Panc1 (cell line): ENCODE measurements at regions not wholly inside any gene's neighbourhood (a gene's known extent, or its start where the extent isn't known, plus 50 kb on each side); places are given as distances from the start of the nearest gene placed in this dataset.

Experiments used
- ATAC-seq: fragments of 200-7000 bp; cut with Tn5 transposase; 2 replicates; pipeline ENCODE4 v1.9.1; 2020; ENCODE audit warnings: mild to moderate bottlenecking, moderate library complexity
- BruUV-seq: library from RNA; stranded (reverse); fragments of 400-500 nt; replicated peaks from 2 replicates; lab custom pipeline; 2021; lab: Mats Ljungman, UMichigan
- CTCF ChIA-PET: fragments of 300-600 bp; sonication (Branson Sonifier 250); formaldehyde crosslinking; loops from one replicate; lab custom pipeline; 2022; ENCODE audit warnings: antibody characterized with exemption; lab: Charles Lee
- POLR2A ChIA-PET: fragments of 300-600 bp; sonication (Branson Sonifier 250); formaldehyde crosslinking; loops from one replicate; lab custom pipeline; 2022; ENCODE audit warnings: antibody characterized with exemption; lab: Charles Lee
- DNase-seq: peaks from one replicate; pipeline ENCODE4 v3.0.0-alpha.2; 2010; ENCODE audit warnings: low read depth, low spot score
- H3K27ac ChIP-seq: 2 replicates; pipeline ENCODE4 v1.5.1; 2011; ENCODE audit warnings: mild to moderate bottlenecking, low read length, inconsistent platforms
- H3K27me3 ChIP-seq: fragments of 200-500 bp; sonication (Bioruptor generic); 2 replicates; pipeline ENCODE4 v1.6.0; 2014; ENCODE audit warnings: low read length, inconsistent platforms; ENCODE audit not compliant: control insufficient read depth, insufficient read depth
- H3K36me3 ChIP-seq: fragments of 200-500 bp; sonication (Bioruptor generic); 2 replicates; pipeline ENCODE4 v1.5.1; 2014; ENCODE audit warnings: inconsistent platforms, mild to moderate bottlenecking, low read length, moderate library complexity; ENCODE audit not compliant: control insufficient read depth, insufficient read depth
- H3K4me1 ChIP-seq: 2 replicates; pipeline ENCODE4 v1.5.1; 2011; ENCODE audit warnings: inconsistent platforms, mild to moderate bottlenecking, low read length, moderate library complexity; ENCODE audit not compliant: control insufficient read depth, insufficient read depth
- H3K4me3 ChIP-seq, 2 experiments: 2 replicates each; pipeline ENCODE4 v1.5.1; 2011 to 2012; ENCODE audit warnings: low read depth in 2 of 2, low read length in 2 of 2, mild to moderate bottlenecking in 2 of 2, inconsistent platforms in 1 of 2, moderate library complexity in 1 of 2
- H3K9me3 ChIP-seq: fragments of 200-500 bp; sonication (Bioruptor generic); 2 replicates; pipeline ENCODE4 v1.5.1; 2014; ENCODE audit warnings: low read depth, mild to moderate bottlenecking, inconsistent platforms, low read length, moderate library complexity; ENCODE audit not compliant: control insufficient read depth, insufficient read depth
- POLR2AphosphoS5 ChIP-seq: IDR thresholded peaks from 2 replicates; pipeline ENCODE4 v1.6.1; 2012; ENCODE audit warnings: mild to moderate bottlenecking, low read depth, low read length, moderate library complexity
- SIN3A ChIP-seq: IDR thresholded peaks from 2 replicates; pipeline ENCODE4 v1.6.1; 2012; ENCODE audit warnings: low read depth, mild to moderate bottlenecking, low read length, moderate library complexity, borderline replicate concordance; ENCODE audit not compliant: insufficient read depth
- TCF7L2 ChIP-seq: IDR thresholded peaks from 2 replicates; pipeline ENCODE4 v1.6.1; 2011; ENCODE audit warnings: mild to moderate bottlenecking, low read depth, low read length, inconsistent platforms
- in situ Hi-C: cut with HindIII; loops from 2 replicates; pipeline ENCODE4 v1.10.0; 2016; ENCODE audit warnings: low sequenced_read_pairs, low pct_unique_long_range_greater_than_20kb
- intact Hi-C: fragments of 100-400 bp; cut with micrococcal nuclease; formaldehyde crosslinking; loops from one replicate; pipeline ENCODE4 v1.10.0; 2022; ENCODE audit not compliant: unreplicated experiment
- TF ChIP-seq, protein P1 (sequence below): fragments of 450-650 bp; IDR thresholded peaks from 2 replicates; pipeline ENCODE4 v1.5.1; 2017; ENCODE audit warnings: mild to moderate bottlenecking
- TF ChIP-seq, protein P2 (sequence below), 2 experiments: IDR thresholded peaks; 2 replicates each; pipeline ENCODE4 v1.6.1; 2011 to 2012; ENCODE audit warnings: low read depth in 2 of 2, control low read depth in 1 of 2, low read length in 1 of 2, mild to moderate bottlenecking in 1 of 2, moderate library complexity in 1 of 2; ENCODE audit not compliant: insufficient read depth in 1 of 2

DNA sequence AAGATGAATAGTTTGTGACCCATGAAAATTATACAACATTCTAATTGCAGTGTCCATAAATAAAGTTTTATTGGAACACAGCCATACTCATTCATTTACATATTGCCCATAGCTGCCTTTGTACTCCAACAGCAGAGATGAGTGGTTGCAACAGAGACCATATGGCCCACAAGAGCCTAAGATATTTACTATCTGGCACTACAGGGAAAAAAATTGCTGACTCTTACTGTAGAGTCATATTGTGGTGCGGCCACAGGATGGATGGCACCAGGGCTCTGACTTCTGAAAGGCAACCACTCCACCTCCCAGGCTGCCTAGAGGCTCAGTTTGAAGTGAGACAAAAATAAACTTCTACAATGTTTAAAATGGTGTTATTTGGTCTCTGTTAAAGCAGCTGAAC, 404.0 kb upstream of the ATP5MC3 start:
- Histone ChIP-seq H3K9me3 (no peaks in the 10 kb centered on the region), H3K4me1 (no peaks in the 10 kb centered on the region), H3K27me3 (no peaks in the 10 kb centered on the region), H3K36me3 (no peaks in the 10 kb centered on the region), H3K27ac (no peak overlapping the region), H3K4me3 (no peak overlapping the region)
- intact Hi-C loops (no loop called here), in situ Hi-C loops (no loop called here)
- ATAC-seq (no peak), DNase-seq (no peak)
- no TSS peak for BruUV-seq
- ChIA-PET POLR2A (no interaction called here), CTCF (no interaction called here)
- TF ChIP-seq TCF7L2 (no peak), POLR2AphosphoS5 (no peak), SIN3A (no peak)
- TF ChIP-seq, protein P1, sequence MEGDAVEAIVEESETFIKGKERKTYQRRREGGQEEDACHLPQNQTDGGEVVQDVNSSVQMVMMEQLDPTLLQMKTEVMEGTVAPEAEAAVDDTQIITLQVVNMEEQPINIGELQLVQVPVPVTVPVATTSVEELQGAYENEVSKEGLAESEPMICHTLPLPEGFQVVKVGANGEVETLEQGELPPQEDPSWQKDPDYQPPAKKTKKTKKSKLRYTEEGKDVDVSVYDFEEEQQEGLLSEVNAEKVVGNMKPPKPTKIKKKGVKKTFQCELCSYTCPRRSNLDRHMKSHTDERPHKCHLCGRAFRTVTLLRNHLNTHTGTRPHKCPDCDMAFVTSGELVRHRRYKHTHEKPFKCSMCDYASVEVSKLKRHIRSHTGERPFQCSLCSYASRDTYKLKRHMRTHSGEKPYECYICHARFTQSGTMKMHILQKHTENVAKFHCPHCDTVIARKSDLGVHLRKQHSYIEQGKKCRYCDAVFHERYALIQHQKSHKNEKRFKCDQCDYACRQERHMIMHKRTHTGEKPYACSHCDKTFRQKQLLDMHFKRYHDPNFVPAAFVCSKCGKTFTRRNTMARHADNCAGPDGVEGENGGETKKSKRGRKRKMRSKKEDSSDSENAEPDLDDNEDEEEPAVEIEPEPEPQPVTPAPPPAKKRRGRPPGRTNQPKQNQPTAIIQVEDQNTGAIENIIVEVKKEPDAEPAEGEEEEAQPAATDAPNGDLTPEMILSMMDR, result no peak
- TF ChIP-seq, protein P2, sequence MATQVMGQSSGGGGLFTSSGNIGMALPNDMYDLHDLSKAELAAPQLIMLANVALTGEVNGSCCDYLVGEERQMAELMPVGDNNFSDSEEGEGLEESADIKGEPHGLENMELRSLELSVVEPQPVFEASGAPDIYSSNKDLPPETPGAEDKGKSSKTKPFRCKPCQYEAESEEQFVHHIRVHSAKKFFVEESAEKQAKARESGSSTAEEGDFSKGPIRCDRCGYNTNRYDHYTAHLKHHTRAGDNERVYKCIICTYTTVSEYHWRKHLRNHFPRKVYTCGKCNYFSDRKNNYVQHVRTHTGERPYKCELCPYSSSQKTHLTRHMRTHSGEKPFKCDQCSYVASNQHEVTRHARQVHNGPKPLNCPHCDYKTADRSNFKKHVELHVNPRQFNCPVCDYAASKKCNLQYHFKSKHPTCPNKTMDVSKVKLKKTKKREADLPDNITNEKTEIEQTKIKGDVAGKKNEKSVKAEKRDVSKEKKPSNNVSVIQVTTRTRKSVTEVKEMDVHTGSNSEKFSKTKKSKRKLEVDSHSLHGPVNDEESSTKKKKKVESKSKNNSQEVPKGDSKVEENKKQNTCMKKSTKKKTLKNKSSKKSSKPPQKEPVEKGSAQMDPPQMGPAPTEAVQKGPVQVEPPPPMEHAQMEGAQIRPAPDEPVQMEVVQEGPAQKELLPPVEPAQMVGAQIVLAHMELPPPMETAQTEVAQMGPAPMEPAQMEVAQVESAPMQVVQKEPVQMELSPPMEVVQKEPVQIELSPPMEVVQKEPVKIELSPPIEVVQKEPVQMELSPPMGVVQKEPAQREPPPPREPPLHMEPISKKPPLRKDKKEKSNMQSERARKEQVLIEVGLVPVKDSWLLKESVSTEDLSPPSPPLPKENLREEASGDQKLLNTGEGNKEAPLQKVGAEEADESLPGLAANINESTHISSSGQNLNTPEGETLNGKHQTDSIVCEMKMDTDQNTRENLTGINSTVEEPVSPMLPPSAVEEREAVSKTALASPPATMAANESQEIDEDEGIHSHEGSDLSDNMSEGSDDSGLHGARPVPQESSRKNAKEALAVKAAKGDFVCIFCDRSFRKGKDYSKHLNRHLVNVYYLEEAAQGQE (IDR thresholded peaks at IDR 0.05; ENCODE audit: insufficient read depth in 1 of 2, low read depth in 2 of 2, low read length in 1 of 2), result no peak

DNA sequence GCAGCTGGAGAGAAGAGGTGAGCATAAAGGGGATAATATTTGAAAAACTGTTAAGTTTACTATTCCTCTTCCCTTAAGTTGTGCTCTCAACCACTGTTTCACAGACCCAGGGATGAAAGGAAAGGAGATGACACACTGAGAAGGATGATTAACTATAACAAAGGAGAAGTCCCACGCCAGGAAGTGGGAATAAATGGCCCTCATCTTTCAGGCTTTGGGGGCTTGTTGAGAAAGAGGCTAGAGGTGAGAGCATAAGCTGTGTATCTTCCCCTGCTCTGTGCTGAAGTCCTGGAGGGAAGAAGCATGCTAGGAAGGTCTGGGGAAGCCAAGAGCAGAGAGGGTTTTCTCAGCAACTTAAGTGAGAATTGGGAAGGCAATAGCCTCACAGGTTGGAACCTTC, 399.1 kb upstream of the ATP5MC3 start:
- H3K4me1 ChIP-seq, result no peaks in the 10 kb centered on the region
- DNase-seq (no peak), ATAC-seq (no peak)
- ChIA-PET POLR2A (no interaction called here), CTCF (no interaction called here)
- no peak overlapping the region for H3K27ac ChIP-seq
- in situ Hi-C loops, result no loop called here
- no peak overlapping the region for H3K4me3 ChIP-seq
- H3K36me3 ChIP-seq, result no peaks in the 10 kb centered on the region
- no peaks in the 10 kb centered on the region for H3K9me3 ChIP-seq
- intact Hi-C loops, result no loop called here
- H3K27me3 ChIP-seq, result no peaks in the 10 kb centered on the region
- no peak for TF ChIP-seq POLR2AphosphoS5
- TF ChIP-seq, protein P1, result no peak
- TF ChIP-seq, protein P2 (IDR thresholded peaks at IDR 0.05; ENCODE audit: insufficient read depth in 1 of 2, low read depth in 2 of 2, low read length in 1 of 2), result no peak
- no peak for TF ChIP-seq TCF7L2
- no peak for TF ChIP-seq SIN3A
- BruUV-seq, result no TSS peak
